Endometrium (tissue), 2 donors: ENCODE measurements at regions not wholly inside any gene's neighbourhood (a gene's known extent, or its start where the extent isn't known, plus 50 kb on each side); places are given as distances from the start of the nearest gene placed in this dataset.
"Not testable (repeated sequence)": the region's sequence is repeated elsewhere in the genome, so short reads cannot be mapped to it uniquely, and the experiment has no call there.

Source experiments
- FAIRE-seq: peaks from 2 replicates; lab custom pipeline; 2012; peaks lifted over from hg19 to GRCh38; lab: Jason Lieb, UNC
- donor health status: control.
- donor health status: control.

GRCh38 chr4:12053966-12054365 is 625.3 kb upstream of the HS3ST1 start:
- no peak for FAIRE-seq

GRCh38 chr4:12053556-12053955 is 624.9 kb upstream of the HS3ST1 start:
- no peak for FAIRE-seq

GRCh38 chr4:12050357-12050756 is 621.7 kb upstream of the HS3ST1 start:
- FAIRE-seq = no peak

- no peak for FAIRE-seq
Observed at GRCh38 chr4:12042818-12043217, 614.1 kb upstream of the HS3ST1 start.

- no peak for FAIRE-seq
Observed at GRCh38 chr4:12041828-12042227, 613.1 kb upstream of the HS3ST1 start.

- no peak for FAIRE-seq
Observed at GRCh38 chr4:12036450-12036849, 607.8 kb upstream of the HS3ST1 start.

- no peak for FAIRE-seq
Observed at GRCh38 chr4:12028258-12028657, 599.6 kb upstream of the HS3ST1 start.

- FAIRE-seq = no peak
Observed at GRCh38 chr4:12022409-12022808, 593.7 kb upstream of the HS3ST1 start.

GRCh38 chr4:12016729-12017128 is 588.0 kb upstream of the HS3ST1 start:
- no peak for FAIRE-seq

GRCh38 chr4:12005471-12005870 is 576.8 kb upstream of the HS3ST1 start:
- FAIRE-seq = no peak

- not testable (repeated sequence) for FAIRE-seq
Observed at GRCh38 chr4:11996581-11996980, 567.9 kb upstream of the HS3ST1 start.

- no peak for FAIRE-seq
Observed at GRCh38 chr4:11976726-11977263, 548.1 kb upstream of the HS3ST1 start.

- FAIRE-seq = no peak
Observed at GRCh38 chr4:11973270-11973669, 544.6 kb upstream of the HS3ST1 start.

GRCh38 chr4:11970754-11971153 is 542.1 kb upstream of the HS3ST1 start:
- FAIRE-seq = no peak

- FAIRE-seq = no peak
Observed at GRCh38 chr4:11966782-11967181, 538.1 kb upstream of the HS3ST1 start.

GRCh38 chr4:11954093-11954492 is 525.4 kb upstream of the HS3ST1 start:
- no peak for FAIRE-seq

- FAIRE-seq = no peak
Observed at GRCh38 chr4:11949355-11949754, 520.7 kb upstream of the HS3ST1 start.

- not testable (repeated sequence) for FAIRE-seq
Observed at GRCh38 chr4:11947629-11948028, 518.9 kb upstream of the HS3ST1 start.

GRCh38 chr4:11937941-11938340 is 509.2 kb upstream of the HS3ST1 start:
- no peak for FAIRE-seq

- no peak for FAIRE-seq
Observed at GRCh38 chr4:11931266-11931820, 502.6 kb upstream of the HS3ST1 start.

GRCh38 chr4:11929080-11929479 is 500.4 kb upstream of the HS3ST1 start:
- no peak for FAIRE-seq

- FAIRE-seq = peak; percentile 95
Observed at GRCh38 chr4:11919316-11919715, 490.6 kb upstream of the HS3ST1 start.

- no peak for FAIRE-seq
Observed at GRCh38 chr4:11914406-11914805, 485.7 kb upstream of the HS3ST1 start.

GRCh38 chr4:11912886-11913285 is 484.2 kb upstream of the HS3ST1 start:
- FAIRE-seq = no peak

GRCh38 chr4:11910812-11911211 is 482.1 kb upstream of the HS3ST1 start:
- FAIRE-seq = no peak
